GM12878 (cell line): ENCODE measurements at regions not wholly inside any gene's neighbourhood (a gene's known extent, or its start where the extent isn't known, plus 50 kb on each side); places are given as distances from the start of the nearest gene placed in this dataset.

Experiments
- ATAC-seq: fragments of 200-7000 bp; cut with Tn5 transposase; 3 replicates; pipeline ENCODE4 v1.9.1; 2020; ENCODE audit warnings: mild to moderate bottlenecking, moderate library complexity
- BruUV-seq: library from RNA; stranded (reverse); fragments of 400-500 nt; replicated peaks from 2 replicates; lab custom pipeline; 2021; lab: Mats Ljungman, UMichigan
- CTCF ChIA-PET: fragments of 300-600 bp; sonication (Branson Sonifier 250); formaldehyde crosslinking; extraction: SDS; loops from one replicate; lab custom pipeline; 2021; ENCODE audit warnings: inconsistent platforms; lab: Yijun Ruan, JAX
- POLR2A ChIA-PET: fragments of 350-600 bp; formaldehyde crosslinking; extraction: SDS; loops from one replicate; lab custom pipeline; 2021; ENCODE audit warnings: inconsistent platforms; lab: Charles Lee
- RAD21 ChIA-PET: fragments of 300-600 bp; sonication (Branson Sonifier 250); formaldehyde crosslinking; loops from one replicate; lab custom pipeline; 2023; ENCODE audit warnings: antibody characterized with exemption; ENCODE audit not compliant: unreplicated experiment; lab: Charles Lee
- SMC1A ChIA-PET: fragments of 300-600 bp; sonication (Branson Sonifier 250); formaldehyde crosslinking; loops from one replicate; lab custom pipeline; 2023; ENCODE audit not compliant: unreplicated experiment, uncharacterized antibody; lab: Charles Lee
- DNase-seq: peaks from one replicate; pipeline ENCODE4 v3.0.0-alpha.2; 2011; ENCODE audit warnings: low read depth, low spot score
- FAIRE-seq: peaks from 3 replicates; lab custom pipeline; 2011; peaks lifted over from hg19 to GRCh38; lab: Jason Lieb, UNC
- H2AFZ ChIP-seq: 2 replicates; pipeline ENCODE4 v1.6.0; 2011; ENCODE audit warnings: low read depth, low read length, control low read depth; ENCODE audit not compliant: control insufficient read depth
- H3K27ac ChIP-seq: 2 replicates; pipeline ENCODE4 v1.5.1; 2011; ENCODE audit warnings: control low read depth; ENCODE audit not compliant: control insufficient read depth, insufficient read depth
- H3K27me3 ChIP-seq, 2 experiments: replicated peaks in 1 of 2; 2 replicates each; pipeline versions ENCODE4 v1.6.0 to v1.6.1; 2011; ENCODE audit warnings: low read length in 1 of 2; ENCODE audit not compliant: control insufficient read depth in 2 of 2, insufficient read depth in 2 of 2
- H3K36me3 ChIP-seq, 2 experiments: 2 replicates each; pipeline ENCODE4 v1.5.1; 2011; ENCODE audit warnings: low read length in 1 of 2; ENCODE audit not compliant: control insufficient read depth in 2 of 2, insufficient read depth in 2 of 2
- H3K4me1 ChIP-seq: 2 replicates; pipeline ENCODE4 v1.6.1; 2011; ENCODE audit warnings: mild to moderate bottlenecking, low read length, moderate library complexity, mixed read lengths; ENCODE audit not compliant: control insufficient read depth, insufficient read depth
- H3K4me2 ChIP-seq: 2 replicates; pipeline ENCODE4 v1.6.0; 2011; ENCODE audit warnings: control low read depth; ENCODE audit not compliant: control insufficient read depth, insufficient read depth
- H3K4me3 ChIP-seq: fragments of 200-600 bp; sonication (generic); 2 replicates; pipeline ENCODE4 v1.5.1; 2016
- H3K79me2 ChIP-seq: 2 replicates; pipeline ENCODE4 v1.6.0; 2011; ENCODE audit warnings: low read length; ENCODE audit not compliant: control insufficient read depth, insufficient read depth
- H3K9ac ChIP-seq: 2 replicates; pipeline ENCODE4 v1.8.0; 2011; ENCODE audit warnings: low read length, control low read depth, mixed read lengths; ENCODE audit not compliant: control insufficient read depth, insufficient read depth
- H3K9me3 ChIP-seq: replicated peaks from 3 replicates; pipeline ENCODE4 v1.5.1; 2011; ENCODE audit warnings: mild to moderate bottlenecking, low read length; ENCODE audit not compliant: control insufficient read depth, insufficient read depth
- H4K20me1 ChIP-seq: 2 replicates; pipeline ENCODE4 v1.6.0; 2011; ENCODE audit not compliant: control insufficient read depth, insufficient read depth
- CBFB ChIP-seq: IDR thresholded peaks from 2 replicates; pipeline ENCODE4 v1.6.1; 2016; ENCODE audit warnings: antibody characterized with exemption, low read depth
- IRF4 ChIP-seq: IDR thresholded peaks from 2 replicates; pipeline ENCODE4 v1.6.1; 2011; ENCODE audit warnings: low read depth, low read length
- JUNB ChIP-seq: IDR thresholded peaks from 2 replicates; pipeline ENCODE4 v1.6.1; 2016; ENCODE audit warnings: antibody characterized with exemption, mild to moderate bottlenecking
- MYC ChIP-seq: IDR thresholded peaks from 2 replicates; pipeline ENCODE4 v1.6.1; 2011; ENCODE audit warnings: mild to moderate bottlenecking, low read length, moderate library complexity, inconsistent platforms; ENCODE audit not compliant: insufficient read depth, insufficient replicate concordance, insufficient read length, severe bottlenecking
- NR2C1 ChIP-seq: fragments of 450-650 bp; IDR thresholded peaks from 2 replicates; pipeline ENCODE4 v1.6.1; 2017; ENCODE audit warnings: antibody characterized with exemption, mild to moderate bottlenecking, moderate library complexity
- PML ChIP-seq: IDR thresholded peaks from 2 replicates; pipeline ENCODE4 v1.6.1; 2012; ENCODE audit warnings: low read length, inconsistent platforms
- TCF12 ChIP-seq: IDR thresholded peaks from 2 replicates; pipeline ENCODE4 v1.6.1; 2011; ENCODE audit warnings: low read depth, mild to moderate bottlenecking, low read length
- TCF3 ChIP-seq: IDR thresholded peaks from 2 replicates; pipeline ENCODE4 v1.6.1; 2012; ENCODE audit warnings: low read depth, mild to moderate bottlenecking, low read length, borderline replicate concordance; ENCODE audit not compliant: insufficient read depth
- ZNF24 ChIP-seq: fragments of 450-650 bp; IDR thresholded peaks from 2 replicates; pipeline ENCODE4 v1.6.1; 2017; ENCODE audit warnings: antibody characterized with exemption, mild to moderate bottlenecking
- ZSCAN29 ChIP-seq: fragments of 450-650 bp; IDR thresholded peaks from 2 replicates; pipeline ENCODE4 v1.6.1; 2017; ENCODE audit warnings: mild to moderate bottlenecking, moderate library complexity
- WGBS: methylation state at CpG from one replicate; pipeline ENCODE4 v1.1.6; 2016; ENCODE audit warnings: low lambda C conversion rate; ENCODE audit not compliant: insufficient replicate concordance, insufficient coverage; ENCODE audit errors: missing lambda C conversion rate; 5-methylcytosine and 5-hydroxymethylcytosine counted together
- in situ Hi-C: fragments of 300-500 bp; cut with MboI; formaldehyde crosslinking; loops from 9 replicates; pipeline ENCODE4 v1.14.3; 2018; ENCODE audit warnings: mixed read lengths
- intact Hi-C: fragments of 100-400 bp; cut with micrococcal nuclease; formaldehyde crosslinking; loops from one replicate; pipeline ENCODE4 v1.14.2; 2022; ENCODE audit not compliant: unreplicated experiment
- TF ChIP-seq, protein P1 (sequence below): fragments of 450-650 bp; IDR thresholded peaks from 2 replicates; pipeline ENCODE4 v1.6.1; 2016; ENCODE audit warnings: mild to moderate bottlenecking
- TF ChIP-seq, protein P2 (sequence below): fragments of 450-650 bp; IDR thresholded peaks from 2 replicates; pipeline ENCODE4 v1.6.1; 2017; ENCODE audit warnings: mild to moderate bottlenecking, moderate library complexity
- TF ChIP-seq, protein P3 (sequence below): fragments of 450-650 bp; IDR thresholded peaks from 2 replicates; pipeline ENCODE4 v1.6.1; 2018; ENCODE audit warnings: borderline replicate concordance, mild to moderate bottlenecking; ENCODE audit not compliant: partially characterized antibody
- TF ChIP-seq, protein P4 (sequence below): IDR thresholded peaks from 2 replicates; pipeline ENCODE4 v1.6.1; 2012; ENCODE audit warnings: low read depth, low read length, improper control_type of control experiment

DNA sequence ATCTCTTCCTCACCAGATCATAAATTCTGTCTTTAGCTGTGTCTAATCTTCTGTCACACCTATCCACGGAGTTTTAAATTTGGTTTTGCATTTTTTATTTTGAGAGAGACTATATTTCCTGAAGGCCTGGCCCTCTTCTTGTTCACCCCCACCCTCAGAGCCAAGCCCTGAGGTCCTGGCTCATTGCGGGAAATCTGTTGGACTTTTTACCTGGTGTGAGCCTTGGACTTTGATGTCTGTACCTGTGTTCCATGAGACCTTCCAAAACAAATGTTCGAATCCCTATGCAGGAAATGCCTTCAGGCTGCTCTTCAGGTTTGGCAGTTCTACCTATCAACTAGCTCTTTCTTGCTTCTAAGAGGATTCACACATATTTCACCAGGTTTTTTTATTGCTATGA is 175.2 kb upstream of the GRB10 start:
- no peak overlapping the region for H2AFZ ChIP-seq
- no peaks in the 10 kb centered on the region for H4K20me1 ChIP-seq
- 15% methylated on average over 3 of the region's 3 CpGs for WGBS
- no peak overlapping the region for H3K27ac ChIP-seq
- POLR2A ChIA-PET: no interaction called here
- CTCF ChIA-PET: interaction anchor here (0.9 kb wide), 1 partner anchor 15 kb away, joined by 3 read pairs; no protein-coding TSS in a partner anchor
- DNase-seq (no peak), ATAC-seq (no peak), FAIRE-seq (no peak)
- no peak overlapping the region for H3K4me3 ChIP-seq
- H3K79me2 ChIP-seq: no peaks in the 10 kb centered on the region
- intact Hi-C loops: no loop called here
- RAD21 ChIA-PET: no interaction called here
- H3K9me3 ChIP-seq: no peaks in the 10 kb centered on the region
- H3K4me2 ChIP-seq: no peak overlapping the region
- H3K36me3 ChIP-seq: no peaks in the 10 kb centered on the region
- no peak overlapping the region for H3K9ac ChIP-seq
- no TSS peak for BruUV-seq
- in situ Hi-C loops: no loop called here
- SMC1A ChIA-PET: no interaction called here
- no peaks in the 10 kb centered on the region for H3K27me3 ChIP-seq
- no peaks in the 10 kb centered on the region for H3K4me1 ChIP-seq
- TF ChIP-seq, protein P1, sequence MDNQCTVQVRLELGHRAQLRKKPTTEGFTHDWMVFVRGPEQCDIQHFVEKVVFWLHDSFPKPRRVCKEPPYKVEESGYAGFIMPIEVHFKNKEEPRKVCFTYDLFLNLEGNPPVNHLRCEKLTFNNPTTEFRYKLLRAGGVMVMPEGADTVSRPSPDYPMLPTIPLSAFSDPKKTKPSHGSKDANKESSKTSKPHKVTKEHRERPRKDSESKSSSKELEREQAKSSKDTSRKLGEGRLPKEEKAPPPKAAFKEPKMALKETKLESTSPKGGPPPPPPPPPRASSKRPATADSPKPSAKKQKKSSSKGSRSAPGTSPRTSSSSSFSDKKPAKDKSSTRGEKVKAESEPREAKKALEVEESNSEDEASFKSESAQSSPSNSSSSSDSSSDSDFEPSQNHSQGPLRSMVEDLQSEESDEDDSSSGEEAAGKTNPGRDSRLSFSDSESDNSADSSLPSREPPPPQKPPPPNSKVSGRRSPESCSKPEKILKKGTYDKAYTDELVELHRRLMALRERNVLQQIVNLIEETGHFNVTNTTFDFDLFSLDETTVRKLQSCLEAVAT: no peak
- TF ChIP-seq CBFB: no peak
- TF ChIP-seq, protein P2, sequence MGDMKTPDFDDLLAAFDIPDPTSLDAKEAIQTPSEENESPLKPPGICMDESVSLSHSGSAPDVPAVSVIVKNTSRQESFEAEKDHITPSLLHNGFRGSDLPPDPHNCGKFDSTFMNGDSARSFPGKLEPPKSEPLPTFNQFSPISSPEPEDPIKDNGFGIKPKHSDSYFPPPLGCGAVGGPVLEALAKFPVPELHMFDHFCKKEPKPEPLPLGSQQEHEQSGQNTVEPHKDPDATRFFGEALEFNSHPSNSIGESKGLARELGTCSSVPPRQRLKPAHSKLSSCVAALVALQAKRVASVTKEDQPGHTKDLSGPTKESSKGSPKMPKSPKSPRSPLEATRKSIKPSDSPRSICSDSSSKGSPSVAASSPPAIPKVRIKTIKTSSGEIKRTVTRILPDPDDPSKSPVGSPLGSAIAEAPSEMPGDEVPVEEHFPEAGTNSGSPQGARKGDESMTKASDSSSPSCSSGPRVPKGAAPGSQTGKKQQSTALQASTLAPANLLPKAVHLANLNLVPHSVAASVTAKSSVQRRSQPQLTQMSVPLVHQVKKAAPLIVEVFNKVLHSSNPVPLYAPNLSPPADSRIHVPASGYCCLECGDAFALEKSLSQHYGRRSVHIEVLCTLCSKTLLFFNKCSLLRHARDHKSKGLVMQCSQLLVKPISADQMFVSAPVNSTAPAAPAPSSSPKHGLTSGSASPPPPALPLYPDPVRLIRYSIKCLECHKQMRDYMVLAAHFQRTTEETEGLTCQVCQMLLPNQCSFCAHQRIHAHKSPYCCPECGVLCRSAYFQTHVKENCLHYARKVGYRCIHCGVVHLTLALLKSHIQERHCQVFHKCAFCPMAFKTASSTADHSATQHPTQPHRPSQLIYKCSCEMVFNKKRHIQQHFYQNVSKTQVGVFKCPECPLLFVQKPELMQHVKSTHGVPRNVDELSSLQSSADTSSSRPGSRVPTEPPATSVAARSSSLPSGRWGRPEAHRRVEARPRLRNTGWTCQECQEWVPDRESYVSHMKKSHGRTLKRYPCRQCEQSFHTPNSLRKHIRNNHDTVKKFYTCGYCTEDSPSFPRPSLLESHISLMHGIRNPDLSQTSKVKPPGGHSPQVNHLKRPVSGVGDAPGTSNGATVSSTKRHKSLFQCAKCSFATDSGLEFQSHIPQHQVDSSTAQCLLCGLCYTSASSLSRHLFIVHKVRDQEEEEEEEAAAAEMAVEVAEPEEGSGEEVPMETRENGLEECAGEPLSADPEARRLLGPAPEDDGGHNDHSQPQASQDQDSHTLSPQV: no peak
- TF ChIP-seq TCF12: no peak
- TF ChIP-seq PML: no peak
- TF ChIP-seq IRF4: no peak
- TF ChIP-seq ZSCAN29: no peak
- TF ChIP-seq ZNF24: no peak
- no peak for TF ChIP-seq JUNB
- TF ChIP-seq NR2C1: no peak
- TF ChIP-seq, protein P3, sequence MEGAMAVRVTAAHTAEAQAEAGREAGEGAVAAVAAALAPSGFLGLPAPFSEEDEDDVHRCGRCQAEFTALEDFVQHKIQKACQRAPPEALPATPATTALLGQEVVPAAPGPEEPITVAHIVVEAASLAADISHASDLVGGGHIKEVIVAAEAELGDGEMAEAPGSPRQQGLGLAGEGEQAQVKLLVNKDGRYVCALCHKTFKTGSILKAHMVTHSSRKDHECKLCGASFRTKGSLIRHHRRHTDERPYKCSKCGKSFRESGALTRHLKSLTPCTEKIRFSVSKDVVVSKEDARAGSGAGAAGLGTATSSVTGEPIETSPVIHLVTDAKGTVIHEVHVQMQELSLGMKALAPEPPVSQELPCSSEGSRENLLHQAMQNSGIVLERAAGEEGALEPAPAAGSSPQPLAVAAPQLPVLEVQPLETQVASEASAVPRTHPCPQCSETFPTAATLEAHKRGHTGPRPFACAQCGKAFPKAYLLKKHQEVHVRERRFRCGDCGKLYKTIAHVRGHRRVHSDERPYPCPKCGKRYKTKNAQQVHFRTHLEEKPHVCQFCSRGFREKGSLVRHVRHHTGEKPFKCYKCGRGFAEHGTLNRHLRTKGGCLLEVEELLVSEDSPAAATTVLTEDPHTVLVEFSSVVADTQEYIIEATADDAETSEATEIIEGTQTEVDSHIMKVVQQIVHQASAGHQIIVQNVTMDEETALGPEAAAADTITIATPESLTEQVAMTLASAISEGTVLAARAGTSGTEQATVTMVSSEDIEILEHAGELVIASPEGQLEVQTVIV: no peak
- no peak for TF ChIP-seq MYC
- no peak for TF ChIP-seq TCF3
- TF ChIP-seq, protein P4, sequence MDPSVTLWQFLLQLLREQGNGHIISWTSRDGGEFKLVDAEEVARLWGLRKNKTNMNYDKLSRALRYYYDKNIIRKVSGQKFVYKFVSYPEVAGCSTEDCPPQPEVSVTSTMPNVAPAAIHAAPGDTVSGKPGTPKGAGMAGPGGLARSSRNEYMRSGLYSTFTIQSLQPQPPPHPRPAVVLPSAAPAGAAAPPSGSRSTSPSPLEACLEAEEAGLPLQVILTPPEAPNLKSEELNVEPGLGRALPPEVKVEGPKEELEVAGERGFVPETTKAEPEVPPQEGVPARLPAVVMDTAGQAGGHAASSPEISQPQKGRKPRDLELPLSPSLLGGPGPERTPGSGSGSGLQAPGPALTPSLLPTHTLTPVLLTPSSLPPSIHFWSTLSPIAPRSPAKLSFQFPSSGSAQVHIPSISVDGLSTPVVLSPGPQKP: no peak
